ENCODE measurements at regions not wholly inside any gene's neighbourhood (a gene's known extent, or its start where the extent isn't known, plus 50 kb on each side); places are given as distances from the start of the nearest gene placed in this dataset.

- DNase-seq (ENCODE audit: low read depth): no peak
Measured at GRCh38 chr15:31977138-31977537, 53.2 kb upstream of the CHRNA7 start.

DNA sequence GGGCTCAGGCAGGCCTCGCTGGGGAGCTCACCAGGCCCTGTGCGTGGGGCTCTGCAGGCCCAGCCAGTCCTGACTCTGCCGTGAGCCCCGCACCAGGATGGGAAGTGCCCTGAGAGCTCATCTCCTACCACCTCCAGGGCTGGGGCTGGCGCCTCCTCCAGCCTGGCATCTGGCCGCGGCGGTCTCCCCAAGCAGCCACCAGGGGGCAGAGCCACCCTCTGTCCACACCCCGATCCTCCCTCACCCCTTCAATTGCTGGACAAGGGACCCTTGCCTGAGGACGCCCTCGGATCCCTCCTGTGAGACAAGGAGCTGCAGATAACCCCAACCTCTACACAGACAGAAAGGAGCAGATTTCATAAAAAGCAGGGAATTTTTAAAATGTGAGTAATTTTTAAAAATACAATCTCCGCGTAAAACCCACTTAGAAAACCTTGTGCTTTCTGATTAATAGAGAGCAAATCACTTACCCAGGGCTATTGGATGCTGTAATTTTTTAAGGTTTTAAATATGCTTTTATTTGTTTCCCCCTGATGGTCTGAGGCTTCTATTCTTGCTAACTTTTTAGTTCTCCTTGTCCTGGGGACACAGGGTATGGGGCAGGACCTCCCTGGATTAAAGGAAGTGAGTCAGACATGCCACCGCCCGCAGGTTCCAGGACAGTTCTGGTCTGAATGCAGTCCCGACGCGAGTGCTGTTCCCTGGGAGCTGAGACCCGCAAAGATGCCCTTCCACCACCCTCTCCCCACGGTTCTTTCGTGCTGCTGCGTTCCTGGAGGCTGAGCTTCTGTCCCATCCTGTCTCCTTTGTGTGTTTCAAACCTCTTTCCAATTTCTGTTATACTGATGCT is 52.3 kb upstream of the CHRNA7 start:
- DNase-seq (ENCODE audit: low read depth): peak; percentile 1

All from GM04504 (cell line).